Esophagus squamous epithelium (tissue), 4 donors: ENCODE measurements at regions not wholly inside any gene's neighbourhood (a gene's known extent, or its start where the extent isn't known, plus 50 kb on each side); places are given as distances from the start of the nearest gene placed in this dataset.

Experiments used
- POLR2A ChIP-seq, 4 donors: fragments of 450-650 bp; IDR thresholded peaks; one replicate each; pipeline ENCODE4 v1.6.1; 2017; ENCODE audit warnings: antibody characterized with exemption in 4 of 4, mild to moderate bottlenecking in 4 of 4, moderate library complexity in 3 of 4
- TF ChIP-seq, protein P1 (sequence below), 6 experiments: fragments of 450-650 bp in 4 of 6; fragments of 200-600 bp in 2 of 6; sonication (generic) in 2 of 6; IDR thresholded peaks; one replicate each; pipeline ENCODE4 v1.5.1; 2016 to 2019; ENCODE audit warnings: antibody characterized with exemption in 6 of 6, mild to moderate bottlenecking in 4 of 6, moderate library complexity in 4 of 6

DNA sequence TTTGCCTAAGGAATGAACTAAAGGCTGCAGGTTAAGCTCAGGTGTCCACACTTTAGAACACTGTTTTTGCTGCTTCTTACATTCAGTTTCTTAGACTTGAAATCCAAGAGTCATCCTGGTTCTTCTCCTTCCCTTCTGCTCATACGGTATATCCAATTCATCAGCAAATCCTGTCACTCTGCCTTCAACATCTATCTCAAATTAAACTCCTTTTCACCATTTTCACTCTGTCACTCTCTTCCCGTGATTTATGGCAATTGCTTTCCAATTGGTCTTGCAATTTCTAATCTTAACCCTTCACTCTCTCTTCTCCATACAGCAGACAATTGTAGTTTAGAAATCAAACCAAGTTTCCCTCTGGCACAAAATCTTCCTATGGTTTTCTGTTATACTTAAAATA, 182.9 kb downstream of the MRPS30 start:
- TF ChIP-seq POLR2A (IDR thresholded peaks at IDR 0.05), result no peak
- TF ChIP-seq, protein P1, sequence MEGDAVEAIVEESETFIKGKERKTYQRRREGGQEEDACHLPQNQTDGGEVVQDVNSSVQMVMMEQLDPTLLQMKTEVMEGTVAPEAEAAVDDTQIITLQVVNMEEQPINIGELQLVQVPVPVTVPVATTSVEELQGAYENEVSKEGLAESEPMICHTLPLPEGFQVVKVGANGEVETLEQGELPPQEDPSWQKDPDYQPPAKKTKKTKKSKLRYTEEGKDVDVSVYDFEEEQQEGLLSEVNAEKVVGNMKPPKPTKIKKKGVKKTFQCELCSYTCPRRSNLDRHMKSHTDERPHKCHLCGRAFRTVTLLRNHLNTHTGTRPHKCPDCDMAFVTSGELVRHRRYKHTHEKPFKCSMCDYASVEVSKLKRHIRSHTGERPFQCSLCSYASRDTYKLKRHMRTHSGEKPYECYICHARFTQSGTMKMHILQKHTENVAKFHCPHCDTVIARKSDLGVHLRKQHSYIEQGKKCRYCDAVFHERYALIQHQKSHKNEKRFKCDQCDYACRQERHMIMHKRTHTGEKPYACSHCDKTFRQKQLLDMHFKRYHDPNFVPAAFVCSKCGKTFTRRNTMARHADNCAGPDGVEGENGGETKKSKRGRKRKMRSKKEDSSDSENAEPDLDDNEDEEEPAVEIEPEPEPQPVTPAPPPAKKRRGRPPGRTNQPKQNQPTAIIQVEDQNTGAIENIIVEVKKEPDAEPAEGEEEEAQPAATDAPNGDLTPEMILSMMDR (IDR thresholded peaks at IDR 0.05), result no peak
